ENCODE measurements at regions not wholly inside any gene's neighbourhood (a gene's known extent, or its start where the extent isn't known, plus 50 kb on each side); places are given as distances from the start of the nearest gene placed in this dataset.
"Not testable (repeated sequence)": the region's sequence is repeated elsewhere in the genome, so short reads cannot be mapped to it uniquely, and the experiment has no call there.

GRCh38 chr12:5276327-5276880 is 155.5 kb upstream of the NTF3 start:
- DNase-seq (no peak), ATAC-seq (no peak)
- Histone ChIP-seq H3K4me3 (no peak overlapping the region), H3K4me1 (ENCODE audit: low read depth) (no peaks in the 10 kb centered on the region), H3K36me3 (ENCODE audit: low read depth) (no peaks in the 10 kb centered on the region), H3K9me3 (no peaks in the 10 kb centered on the region)
- intact Hi-C loops (cut with DNase I, micrococcal nuclease), result no loop called here
- TF ChIP-seq, protein P1, sequence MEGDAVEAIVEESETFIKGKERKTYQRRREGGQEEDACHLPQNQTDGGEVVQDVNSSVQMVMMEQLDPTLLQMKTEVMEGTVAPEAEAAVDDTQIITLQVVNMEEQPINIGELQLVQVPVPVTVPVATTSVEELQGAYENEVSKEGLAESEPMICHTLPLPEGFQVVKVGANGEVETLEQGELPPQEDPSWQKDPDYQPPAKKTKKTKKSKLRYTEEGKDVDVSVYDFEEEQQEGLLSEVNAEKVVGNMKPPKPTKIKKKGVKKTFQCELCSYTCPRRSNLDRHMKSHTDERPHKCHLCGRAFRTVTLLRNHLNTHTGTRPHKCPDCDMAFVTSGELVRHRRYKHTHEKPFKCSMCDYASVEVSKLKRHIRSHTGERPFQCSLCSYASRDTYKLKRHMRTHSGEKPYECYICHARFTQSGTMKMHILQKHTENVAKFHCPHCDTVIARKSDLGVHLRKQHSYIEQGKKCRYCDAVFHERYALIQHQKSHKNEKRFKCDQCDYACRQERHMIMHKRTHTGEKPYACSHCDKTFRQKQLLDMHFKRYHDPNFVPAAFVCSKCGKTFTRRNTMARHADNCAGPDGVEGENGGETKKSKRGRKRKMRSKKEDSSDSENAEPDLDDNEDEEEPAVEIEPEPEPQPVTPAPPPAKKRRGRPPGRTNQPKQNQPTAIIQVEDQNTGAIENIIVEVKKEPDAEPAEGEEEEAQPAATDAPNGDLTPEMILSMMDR (IDR thresholded peaks at IDR 0.05), result no peak

DNA sequence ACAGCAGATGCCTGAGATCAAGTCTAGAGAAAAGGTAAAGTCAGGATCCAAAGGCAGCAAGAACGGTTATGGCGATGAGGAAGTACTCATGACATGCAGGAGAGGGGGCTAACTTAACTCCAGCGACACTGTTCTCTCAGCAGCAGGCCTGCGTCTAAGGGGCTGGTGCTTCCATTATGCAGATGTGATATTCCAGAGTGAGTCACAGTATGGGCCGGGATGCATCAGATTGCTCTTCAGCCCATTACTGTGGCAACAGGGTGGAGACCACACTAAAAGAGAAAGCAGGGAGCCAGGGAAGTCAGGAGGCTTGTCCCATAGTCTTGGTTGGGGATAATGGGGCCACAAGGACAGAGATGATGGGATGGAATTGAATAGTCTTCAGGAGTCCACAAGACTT is 151.8 kb upstream of the NTF3 start:
- TF ChIP-seq, protein P1 (IDR thresholded peaks at IDR 0.05), result no peak
- no peaks in the 10 kb centered on the region for H3K36me3 ChIP-seq (ENCODE audit: low read depth)
- ATAC-seq (no peak), DNase-seq (no peak)
- H3K4me3 ChIP-seq, result no peak overlapping the region
- intact Hi-C loops (cut with DNase I, micrococcal nuclease), result no loop called here
- H3K9me3 ChIP-seq, result no peaks in the 10 kb centered on the region
- H3K4me1 ChIP-seq (ENCODE audit: low read depth), result no peaks in the 10 kb centered on the region

DNA sequence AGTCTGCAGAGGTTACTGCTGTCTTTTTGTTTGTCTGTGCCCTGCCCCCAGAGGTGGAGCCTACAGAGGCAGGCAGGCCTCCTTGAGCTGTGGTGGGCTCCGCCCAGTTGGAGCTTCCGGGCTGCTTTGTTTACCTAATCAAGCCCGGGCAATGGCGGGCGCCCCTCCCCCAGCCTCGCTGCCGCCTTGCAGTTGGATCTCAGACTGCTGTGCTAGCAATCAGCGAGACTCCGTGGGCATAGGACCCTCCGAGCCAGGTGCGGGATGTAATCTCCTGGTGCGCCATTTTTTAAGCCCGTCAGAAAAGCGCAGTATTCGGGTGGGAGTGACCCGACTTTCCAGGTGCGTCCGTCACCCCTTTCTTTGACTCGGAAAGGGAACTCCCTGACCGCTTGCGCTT is 141.5 kb upstream of the NTF3 start:
- ATAC-seq; DNase-seq; H3K9me3 ChIP-seq; intact Hi-C loops (cut with DNase I, micrococcal nuclease); H3K36me3 ChIP-seq (ENCODE audit: low read depth); H3K4me3 ChIP-seq; H3K4me1 ChIP-seq (ENCODE audit: low read depth): not testable (repeated sequence)

DNA sequence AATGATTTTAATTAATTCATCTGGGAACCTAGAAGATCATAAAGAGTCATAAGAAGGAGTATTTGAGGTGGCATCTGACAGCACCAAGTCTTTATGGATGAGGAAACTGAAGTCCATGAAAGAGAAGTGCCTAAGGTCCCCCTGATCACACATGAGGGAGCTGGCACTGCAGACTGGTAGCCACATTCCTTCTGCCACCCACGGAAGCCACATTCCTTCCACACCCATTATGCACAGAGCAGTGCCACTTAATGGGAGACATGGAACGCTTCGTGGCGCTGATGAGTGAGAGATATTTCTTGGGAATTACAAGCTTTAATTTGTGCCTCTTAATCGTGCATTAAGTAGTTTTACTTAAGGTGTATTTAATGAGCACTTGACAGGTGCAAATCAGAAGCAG is 139.3 kb upstream of the NTF3 start:
- TF ChIP-seq, protein P1 (IDR thresholded peaks at IDR 0.05), result no peak
- intact Hi-C loops (cut with DNase I, micrococcal nuclease), result no loop called here
- no peak for ATAC-seq
- Histone ChIP-seq H3K9me3 (no peaks in the 10 kb centered on the region), H3K4me1 (ENCODE audit: low read depth) (no peaks in the 10 kb centered on the region), H3K4me3 (no peak overlapping the region), H3K36me3 (ENCODE audit: low read depth) (no peaks in the 10 kb centered on the region)
- DNase-seq, result no peak

DNA sequence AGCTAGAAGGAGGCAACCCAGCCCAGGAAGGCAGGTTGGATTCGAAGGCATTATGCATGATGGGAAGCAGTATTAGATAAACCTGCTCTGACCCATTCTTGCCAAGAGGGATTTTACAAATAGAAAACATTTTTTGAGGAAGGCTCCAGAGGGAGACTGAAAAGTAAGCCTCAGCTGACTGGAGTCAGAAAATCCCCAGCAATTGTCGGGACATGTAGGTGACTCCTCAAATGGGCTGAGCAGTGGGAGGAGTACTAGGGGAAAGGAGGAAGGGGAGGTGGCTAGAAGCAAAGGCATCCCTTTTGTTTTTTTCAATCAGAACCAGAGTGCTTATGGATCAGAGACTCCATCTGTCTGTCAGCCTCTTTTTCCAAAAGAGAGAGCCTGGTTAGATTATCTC is 138.1 kb upstream of the NTF3 start:
- TF ChIP-seq, protein P1 (IDR thresholded peaks at IDR 0.05), result no peak
- H3K4me1 ChIP-seq (ENCODE audit: low read depth), result no peaks in the 10 kb centered on the region
- H3K9me3 ChIP-seq, result no peaks in the 10 kb centered on the region
- DNase-seq (no peak), ATAC-seq (no peak)
- intact Hi-C loops (cut with DNase I, micrococcal nuclease), result no loop called here
- H3K36me3 ChIP-seq (ENCODE audit: low read depth), result no peaks in the 10 kb centered on the region
- no peak overlapping the region for H3K4me3 ChIP-seq

DNA sequence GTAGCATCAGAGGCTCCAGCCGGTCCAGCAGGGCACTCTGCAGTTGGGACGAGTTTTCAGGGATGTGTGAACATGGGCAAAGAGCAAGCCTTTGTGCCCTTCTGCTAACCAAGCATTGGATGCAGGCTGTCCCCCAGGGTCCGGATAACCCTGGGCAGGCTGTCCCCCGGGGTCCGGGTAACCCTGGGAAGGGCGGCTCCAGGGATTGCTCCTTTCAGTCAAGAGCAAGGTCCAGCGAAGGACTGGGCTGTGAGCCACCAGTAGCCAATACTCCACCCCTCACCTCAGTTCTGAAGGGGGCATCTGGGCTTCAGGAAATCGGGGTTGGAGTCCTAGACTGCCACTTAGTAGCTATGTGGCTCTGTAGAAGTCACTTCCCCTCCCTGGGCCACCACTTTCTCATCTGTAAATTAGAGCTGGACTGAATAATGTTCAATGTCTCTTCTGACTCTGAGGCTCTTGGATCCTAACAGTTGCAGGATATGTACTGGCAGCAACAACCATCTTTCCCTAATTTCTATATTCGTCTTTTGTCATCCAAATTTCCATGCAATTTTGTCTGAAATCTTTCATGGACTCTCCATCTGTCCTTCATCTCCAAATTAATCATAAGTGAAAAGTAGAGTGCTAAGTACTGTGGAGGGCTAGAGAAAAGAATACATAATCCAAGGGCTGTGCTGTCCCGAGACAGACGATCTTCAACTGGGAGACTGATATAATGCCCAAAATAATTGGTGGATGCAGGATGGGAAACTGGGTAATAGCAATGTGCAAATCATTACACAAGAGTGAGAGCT is 137.4 kb upstream of the NTF3 start:
- H3K9me3 ChIP-seq, result no peaks in the 10 kb centered on the region
- no peaks in the 10 kb centered on the region for H3K4me1 ChIP-seq (ENCODE audit: low read depth)
- intact Hi-C loops (cut with DNase I, micrococcal nuclease), result no loop called here
- H3K4me3 ChIP-seq, result no peak overlapping the region
- H3K36me3 ChIP-seq (ENCODE audit: low read depth), result no peaks in the 10 kb centered on the region
- ATAC-seq (no peak), DNase-seq (no peak)
- TF ChIP-seq, protein P1 (IDR thresholded peaks at IDR 0.05), result no peak

Measured in mucosa of descending colon (tissue), 3 donors.